ENCODE measurements at regions not wholly inside any gene's neighbourhood (a gene's known extent, or its start where the extent isn't known, plus 50 kb on each side); places are given as distances from the start of the nearest gene placed in this dataset.
"Not testable (repeated sequence)": the region's sequence is repeated elsewhere in the genome, so short reads cannot be mapped to it uniquely, and the experiment has no call there.

- H3K4me3 ChIP-seq: no peak overlapping the region
- TF ChIP-seq POLR2A (IDR thresholded peaks at IDR 0.05) (no peak), CTCF (IDR thresholded peaks at IDR 0.05) (no peak)
- H3K4me1 ChIP-seq: no peaks in the 10 kb centered on the region
- no peaks in the 10 kb centered on the region for H3K27me3 ChIP-seq
- H3K36me3 ChIP-seq: no peaks in the 10 kb centered on the region
- DNase-seq: no peak
- H3K9me3 ChIP-seq: no peaks in the 10 kb centered on the region
- no peak overlapping the region for H3K27ac ChIP-seq
Measured at GRCh38 chr2:184314829-184315228, 283.5 kb upstream of the ZNF804A start.

GRCh38 chr2:184316921-184317320 lies 281.4 kb upstream of the ZNF804A start:
- DNase-seq: no peak
- Histone ChIP-seq H3K27ac (no peak overlapping the region), H3K27me3 (no peaks in the 10 kb centered on the region), H3K4me1 (no peaks in the 10 kb centered on the region), H3K4me3 (no peak overlapping the region), H3K9me3 (no peaks in the 10 kb centered on the region), H3K36me3 (no peaks in the 10 kb centered on the region)
- TF ChIP-seq CTCF (IDR thresholded peaks at IDR 0.05) (no peak), POLR2A (IDR thresholded peaks at IDR 0.05) (no peak)

GRCh38 chr2:184322615-184323014 lies 275.7 kb upstream of the ZNF804A start:
- Histone ChIP-seq H3K27ac (no peak overlapping the region), H3K4me3 (no peak overlapping the region), H3K36me3 (no peaks in the 10 kb centered on the region), H3K9me3 (no peaks in the 10 kb centered on the region), H3K27me3 (no peaks in the 10 kb centered on the region), H3K4me1 (no peaks in the 10 kb centered on the region)
- no peak for DNase-seq
- TF ChIP-seq POLR2A (IDR thresholded peaks at IDR 0.05): no peak
- no peak for TF ChIP-seq CTCF (IDR thresholded peaks at IDR 0.05)

GRCh38 chr2:184326066-184326465 lies 272.3 kb upstream of the ZNF804A start:
- Histone ChIP-seq H3K4me1 (no peaks in the 10 kb centered on the region), H3K27me3 (no peaks in the 10 kb centered on the region), H3K27ac (no peak overlapping the region), H3K36me3 (no peaks in the 10 kb centered on the region), H3K9me3 (no peaks in the 10 kb centered on the region), H3K4me3 (no peak overlapping the region)
- TF ChIP-seq CTCF (IDR thresholded peaks at IDR 0.05) (no peak), POLR2A (IDR thresholded peaks at IDR 0.05) (no peak)
- DNase-seq: no peak

- not testable (repeated sequence) for H3K9me3 ChIP-seq, H3K27me3 ChIP-seq, H3K4me3 ChIP-seq, DNase-seq, H3K4me1 ChIP-seq, H3K36me3 ChIP-seq, H3K27ac ChIP-seq
Measured at GRCh38 chr2:184327805-184328204, 270.5 kb upstream of the ZNF804A start.

GRCh38 chr2:184330561-184330960 lies 267.8 kb upstream of the ZNF804A start:
- H3K9me3 ChIP-seq, H3K27me3 ChIP-seq, H3K4me3 ChIP-seq, H3K27ac ChIP-seq, H3K4me1 ChIP-seq, DNase-seq, H3K36me3 ChIP-seq: not testable (repeated sequence)

GRCh38 chr2:184336688-184337087 lies 261.6 kb upstream of the ZNF804A start:
- H3K27ac ChIP-seq: no peak overlapping the region
- no peak for DNase-seq
- H3K36me3 ChIP-seq: no peaks in the 10 kb centered on the region
- H3K27me3 ChIP-seq: no peaks in the 10 kb centered on the region
- no peak overlapping the region for H3K4me3 ChIP-seq
- H3K4me1 ChIP-seq: no peaks in the 10 kb centered on the region
- H3K9me3 ChIP-seq: no peaks in the 10 kb centered on the region
- no peak for TF ChIP-seq CTCF (IDR thresholded peaks at IDR 0.05)
- no peak for TF ChIP-seq POLR2A (IDR thresholded peaks at IDR 0.05)

Data from Peyer's patch (tissue), 4 donors.